Central memory CD8-positive, alpha-beta T cell (primary cell): ENCODE measurements at regions not wholly inside any gene's neighbourhood (a gene's known extent, or its start where the extent isn't known, plus 50 kb on each side); places are given as distances from the start of the nearest gene placed in this dataset.

Experiments used
- ATAC-seq: fragments of 150-1000 bp; cut with Tn5 transposase; replicated peaks from 2 replicates; pipeline ENCODE4 v1.10.0; 2022; ENCODE audit warnings: mild to moderate bottlenecking, moderate FRiP score, moderate number of reproducible peaks; ENCODE audit not compliant: poor library complexity, severe bottlenecking; ENCODE audit errors: extremely low read depth
- DNase-seq, 2 donors: peaks; one replicate each; pipeline ENCODE4 v3.0.0; 2021; ENCODE audit warnings: low spot score in 2 of 2
- H3K27ac Mint-ChIP-seq: one replicate; pipeline ENCODE4 v1.8.0; 2022; ENCODE audit warnings: low read depth, mild to moderate bottlenecking, moderate library complexity, mixed read lengths
- H3K27me3 Mint-ChIP-seq: one replicate; pipeline ENCODE4 v1.8.0; 2022; ENCODE audit warnings: mixed read lengths
- H3K36me3 Mint-ChIP-seq: one replicate; pipeline ENCODE4 v1.8.0; 2022; ENCODE audit warnings: mild to moderate bottlenecking, moderate library complexity, mixed read lengths; ENCODE audit not compliant: insufficient read depth
- H3K4me1 Mint-ChIP-seq: one replicate; pipeline ENCODE4 v1.8.0; 2022; ENCODE audit warnings: mixed read lengths
- H3K4me3 Mint-ChIP-seq: one replicate; pipeline ENCODE4 v1.8.0; 2022; ENCODE audit warnings: mild to moderate bottlenecking, moderate library complexity, mixed read lengths
- H3K9me3 Mint-ChIP-seq: one replicate; pipeline ENCODE4 v1.8.0; 2022; ENCODE audit warnings: mixed read lengths

DNA sequence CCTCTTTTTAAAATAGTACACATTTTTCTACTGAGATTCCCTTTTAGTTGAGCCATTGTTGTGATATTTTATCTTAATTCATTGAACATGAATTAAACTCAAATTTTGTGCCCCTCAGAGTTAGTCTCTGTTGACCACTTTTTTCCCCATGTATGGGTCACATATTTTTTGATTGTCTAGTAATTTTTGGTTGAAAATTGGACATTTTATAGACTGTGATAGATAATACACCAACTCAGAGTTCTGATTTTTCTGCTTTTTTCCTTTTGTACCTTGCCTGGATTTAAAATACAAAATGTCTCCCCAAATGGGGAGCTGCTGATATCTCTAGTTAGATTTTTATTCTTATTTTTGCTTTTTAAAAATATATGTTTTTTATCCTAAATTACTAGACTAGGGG is 291.8 kb upstream of the CITED2 start:
- no peak for ATAC-seq
- Mint-ChIP-seq H3K4me3 (no peak overlapping the region), H3K4me1 (no peaks in the 10 kb centered on the region), H3K36me3 (no peaks in the 10 kb centered on the region), H3K27ac (no peak overlapping the region), H3K27me3 (peaks cover 10% of the 10 kb centered on the region), H3K9me3 (no peaks in the 10 kb centered on the region)
- no peak for DNase-seq

- ATAC-seq: no peak
- Mint-ChIP-seq H3K4me1 (no peaks in the 10 kb centered on the region), H3K27me3 (peaks cover 7% of the 10 kb centered on the region), H3K27ac (no peak overlapping the region), H3K9me3 (no peaks in the 10 kb centered on the region), H3K4me3 (no peak overlapping the region), H3K36me3 (no peaks in the 10 kb centered on the region)
- no peak for DNase-seq
These were observed 289.5 kb upstream of the CITED2 start for GRCh38 chr6:139663996-139664395.

DNA sequence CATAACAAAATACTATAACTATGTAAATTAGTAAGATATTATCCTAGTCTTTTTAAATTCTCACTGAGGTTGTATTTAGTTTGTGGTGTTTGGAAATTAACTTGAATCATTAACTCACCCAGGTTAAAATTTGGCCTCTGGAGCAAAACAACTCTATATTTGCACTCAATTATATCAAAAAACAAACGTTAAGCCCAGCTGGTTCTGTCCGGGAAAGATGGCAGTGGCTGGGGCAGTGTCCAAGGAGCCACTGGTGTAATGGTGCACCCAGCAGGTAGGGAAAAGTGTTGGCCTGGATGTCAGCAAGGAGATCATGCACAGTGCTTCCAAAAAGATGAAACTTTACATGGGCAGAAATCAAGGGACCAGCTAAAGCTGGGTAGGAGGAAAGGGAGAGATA is 285.3 kb upstream of the CITED2 start:
- Mint-ChIP-seq H3K27me3 (no peaks in the 10 kb centered on the region), H3K36me3 (no peaks in the 10 kb centered on the region), H3K27ac (no peak overlapping the region), H3K4me3 (no peak overlapping the region), H3K4me1 (no peaks in the 10 kb centered on the region), H3K9me3 (no peaks in the 10 kb centered on the region)
- DNase-seq (no peak), ATAC-seq (no peak)

DNA sequence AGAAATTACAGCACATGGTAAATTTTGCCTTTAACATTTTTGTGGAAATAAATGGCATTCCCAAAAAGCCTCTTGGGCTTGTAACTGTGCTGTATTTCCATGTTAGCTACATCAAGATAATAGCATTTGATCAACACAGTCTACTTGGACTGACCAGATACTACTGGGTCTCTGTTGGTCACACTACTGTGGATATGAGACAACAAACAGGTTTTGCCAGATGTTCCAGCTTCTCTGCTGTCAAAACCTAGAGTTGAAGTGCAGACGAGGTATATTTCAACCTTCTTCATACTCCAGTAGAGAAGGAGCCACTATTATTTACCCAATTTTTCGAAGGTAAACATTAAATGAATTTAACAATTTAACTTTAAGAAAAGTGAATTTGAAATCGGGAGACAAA is 284.7 kb upstream of the CITED2 start:
- no peak overlapping the region for H3K27ac Mint-ChIP-seq
- H3K36me3 Mint-ChIP-seq: no peaks in the 10 kb centered on the region
- H3K27me3 Mint-ChIP-seq: no peaks in the 10 kb centered on the region
- no peak for ATAC-seq
- no peak overlapping the region for H3K4me3 Mint-ChIP-seq
- DNase-seq: no peak
- H3K4me1 Mint-ChIP-seq: no peaks in the 10 kb centered on the region
- no peaks in the 10 kb centered on the region for H3K9me3 Mint-ChIP-seq

- Mint-ChIP-seq H3K4me3 (no peak overlapping the region), H3K9me3 (no peaks in the 10 kb centered on the region), H3K27me3 (no peaks in the 10 kb centered on the region), H3K27ac (no peak overlapping the region), H3K36me3 (no peaks in the 10 kb centered on the region), H3K4me1 (no peaks in the 10 kb centered on the region)
- DNase-seq (no peak), ATAC-seq (no peak)
These were observed 282.7 kb upstream of the CITED2 start for GRCh38 chr6:139657119-139657518.

GRCh38 chr6:139655783-139656705 is 281.6 kb upstream of the CITED2 start:
- H3K9me3 Mint-ChIP-seq: no peaks in the 10 kb centered on the region

DNA sequence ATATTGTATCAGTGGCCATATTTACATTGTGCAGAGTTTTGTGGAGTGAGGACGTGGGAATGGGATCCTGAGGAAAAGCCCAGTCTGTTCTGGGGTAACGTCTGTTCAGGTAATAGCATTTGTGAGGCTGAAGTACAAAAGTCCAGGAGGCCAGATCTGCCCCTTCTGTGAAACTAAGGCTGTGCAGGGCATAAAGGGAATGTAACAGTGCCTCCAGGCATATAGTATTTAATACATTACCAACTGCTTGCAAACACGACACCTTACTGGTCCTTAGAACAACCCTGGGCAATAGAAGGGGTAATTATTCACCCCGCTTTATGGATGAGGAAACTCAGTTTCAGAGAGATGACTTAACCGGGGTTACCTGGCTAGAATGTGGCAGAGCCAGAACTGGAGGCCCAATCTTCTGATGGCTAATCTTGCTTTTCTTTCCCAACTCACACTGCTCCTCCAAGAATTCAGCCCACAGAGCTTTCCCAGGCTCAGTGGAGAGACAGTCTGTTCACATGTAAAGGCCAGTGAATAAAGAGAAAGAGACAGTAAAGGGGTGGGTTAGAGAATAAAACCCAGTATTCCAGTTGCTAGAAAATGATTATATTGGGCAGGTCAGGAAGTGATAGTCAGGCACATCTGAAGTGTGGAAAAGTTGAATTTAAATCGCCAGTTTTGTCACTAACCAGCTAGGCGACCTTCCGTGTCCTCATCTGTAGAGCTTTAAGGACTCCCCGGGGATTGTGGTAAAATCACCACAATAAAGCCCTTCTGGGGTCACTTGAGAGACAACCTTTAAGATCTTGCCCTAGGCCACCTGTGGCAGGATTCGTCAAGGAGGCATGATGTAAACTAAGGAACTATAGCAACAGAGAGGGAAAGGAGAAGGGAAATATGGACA is 280.7 kb upstream of the CITED2 start:
- no peaks in the 10 kb centered on the region for H3K36me3 Mint-ChIP-seq
- H3K27ac Mint-ChIP-seq: no peak overlapping the region
- no peaks in the 10 kb centered on the region for H3K4me1 Mint-ChIP-seq
- no peak for ATAC-seq
- no peak for DNase-seq
- no peak overlapping the region for H3K4me3 Mint-ChIP-seq
- H3K27me3 Mint-ChIP-seq: no peaks in the 10 kb centered on the region
- H3K9me3 Mint-ChIP-seq: no peaks in the 10 kb centered on the region

More at GRCh38 chr6:139655783-139656705, 281.6 kb upstream of the CITED2 start:
- Mint-ChIP-seq H3K27ac (no peak overlapping the region), H3K4me1 (no peaks in the 10 kb centered on the region), H3K36me3 (no peaks in the 10 kb centered on the region), H3K27me3 (no peaks in the 10 kb centered on the region), H3K4me3 (no peak overlapping the region)
- DNase-seq: no peak
- ATAC-seq: no peak

- H3K4me1 Mint-ChIP-seq: no peaks in the 10 kb centered on the region
- ATAC-seq (no peak), DNase-seq (no peak)
- no peak overlapping the region for H3K27ac Mint-ChIP-seq
- H3K36me3 Mint-ChIP-seq: no peaks in the 10 kb centered on the region
- no peaks in the 10 kb centered on the region for H3K9me3 Mint-ChIP-seq
- no peak overlapping the region for H3K4me3 Mint-ChIP-seq
- H3K27me3 Mint-ChIP-seq: no peaks in the 10 kb centered on the region
These were observed 279.9 kb upstream of the CITED2 start for GRCh38 chr6:139654309-139654708.

- ATAC-seq (no peak), DNase-seq (no peak)
- Mint-ChIP-seq H3K27ac (no peak overlapping the region), H3K4me3 (no peak overlapping the region), H3K36me3 (no peaks in the 10 kb centered on the region), H3K27me3 (no peaks in the 10 kb centered on the region), H3K9me3 (no peaks in the 10 kb centered on the region), H3K4me1 (no peaks in the 10 kb centered on the region)
These were observed 278.7 kb upstream of the CITED2 start for GRCh38 chr6:139653111-139653510.

- DNase-seq: no peak
- H3K4me1 Mint-ChIP-seq: no peaks in the 10 kb centered on the region
These were observed 276.5 kb upstream of the CITED2 start for GRCh38 chr6:139650941-139651340.

DNA sequence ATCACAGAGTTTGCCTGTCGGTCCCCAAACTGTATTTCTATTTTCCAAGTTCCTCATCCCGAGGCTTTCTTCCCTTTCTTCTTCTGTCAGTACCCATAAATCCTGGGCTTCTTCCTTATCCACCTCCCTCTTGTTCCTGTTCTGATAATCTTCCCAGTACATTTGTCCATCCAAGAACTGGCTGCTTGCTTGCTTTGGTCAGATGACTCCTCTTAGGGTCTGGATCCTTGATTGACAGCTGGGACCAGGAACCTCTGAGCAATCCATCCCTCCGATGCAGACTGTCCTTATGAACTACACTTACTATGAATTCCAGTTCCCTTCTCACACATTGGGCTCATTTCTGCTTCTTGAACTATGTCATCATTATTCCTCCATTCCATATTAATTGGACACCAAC is 275.3 kb upstream of the CITED2 start:
- DNase-seq: no peak
- no peaks in the 10 kb centered on the region for H3K9me3 Mint-ChIP-seq
- no peaks in the 10 kb centered on the region for H3K4me1 Mint-ChIP-seq
- H3K27me3 Mint-ChIP-seq: no peaks in the 10 kb centered on the region
- ATAC-seq: no peak
- H3K36me3 Mint-ChIP-seq: no peaks in the 10 kb centered on the region
- no peak overlapping the region for H3K4me3 Mint-ChIP-seq
- no peak overlapping the region for H3K27ac Mint-ChIP-seq

More at GRCh38 chr6:139650941-139651340, 276.5 kb upstream of the CITED2 start:
- no peak overlapping the region for H3K4me3 Mint-ChIP-seq
- no peaks in the 10 kb centered on the region for H3K9me3 Mint-ChIP-seq
- no peaks in the 10 kb centered on the region for H3K36me3 Mint-ChIP-seq
- H3K27ac Mint-ChIP-seq: no peak overlapping the region
- no peaks in the 10 kb centered on the region for H3K27me3 Mint-ChIP-seq
- ATAC-seq: no peak

DNA sequence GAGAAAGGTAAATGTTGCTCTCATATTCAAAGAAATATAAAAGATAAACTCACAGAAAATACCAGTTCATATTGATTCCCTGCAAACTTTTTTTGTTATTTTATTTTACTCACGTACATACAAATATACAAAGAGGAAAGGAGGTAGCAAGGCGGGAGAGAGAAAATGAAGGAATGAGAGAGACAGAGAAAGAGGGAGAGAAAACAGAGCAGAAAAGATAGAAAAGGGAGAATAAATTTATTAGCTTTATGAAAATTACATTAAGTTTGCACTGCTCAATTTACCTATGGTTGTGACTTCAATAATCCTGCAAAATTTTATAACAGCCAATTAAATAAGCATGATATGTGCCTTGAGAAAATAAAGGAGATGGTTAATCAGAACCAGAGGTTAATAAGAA is 274.7 kb upstream of the CITED2 start:
- DNase-seq (no peak), ATAC-seq (no peak)
- Mint-ChIP-seq H3K4me3 (no peak overlapping the region), H3K36me3 (no peaks in the 10 kb centered on the region), H3K4me1 (no peaks in the 10 kb centered on the region), H3K27ac (no peak overlapping the region), H3K27me3 (no peaks in the 10 kb centered on the region), H3K9me3 (no peaks in the 10 kb centered on the region)
